ENCODE measurements at regions not wholly inside any gene's neighbourhood (a gene's known extent, or its start where the extent isn't known, plus 50 kb on each side); places are given as distances from the start of the nearest gene placed in this dataset.

DNA sequence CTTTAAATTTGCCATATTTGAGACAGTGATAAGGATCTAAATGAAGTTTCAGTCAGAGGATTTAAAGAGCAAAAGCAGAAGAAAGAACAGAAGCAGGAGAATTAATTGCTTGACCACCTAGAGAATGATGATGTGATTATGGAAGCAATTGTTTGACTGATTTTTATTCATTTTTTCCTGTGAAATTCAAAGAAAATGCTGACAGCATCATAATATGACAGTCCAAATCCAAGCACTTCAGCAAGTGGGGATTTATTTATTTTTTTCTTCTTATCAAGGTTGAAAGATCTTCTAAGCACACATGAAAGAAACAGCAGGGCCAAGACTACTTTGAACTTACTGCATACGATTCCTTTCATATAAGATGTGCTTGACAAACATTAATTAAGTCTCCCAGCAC lies 125.2 kb downstream of the BMP2 start:
- no peaks in the 10 kb centered on the region for H3K4me1 ChIP-seq (ENCODE audit: control insufficient read depth in 4 of 4, insufficient read depth in 4 of 4, low read length in 3 of 4)
- no peaks in the 10 kb centered on the region for H3K27me3 ChIP-seq (ENCODE audit: control insufficient read depth in 4 of 4, insufficient read depth in 4 of 4, low read length in 3 of 4)
- no peak for DNase-seq (ENCODE audit: low spot score)
- WGBS = 59% methylated on average over 1 of the region's 1 CpG
- TF ChIP-seq JUND (IDR thresholded peaks at IDR 0.05) (no peak), RXRA (IDR thresholded peaks at IDR 0.05) (no peak), FOXA1 (IDR thresholded peaks at IDR 0.05) (no peak), MAX (IDR thresholded peaks at IDR 0.05) (no peak), YY1 (IDR thresholded peaks at IDR 0.05) (no peak)
- no peaks in the 10 kb centered on the region for H3K36me3 ChIP-seq (ENCODE audit: control insufficient read depth in 4 of 4, insufficient read depth in 3 of 4, low read depth in 1 of 4, low read length in 3 of 4)
- H3K9me3 ChIP-seq (ENCODE audit: control insufficient read depth in 4 of 4, low read length in 3 of 4) = no peaks in the 10 kb centered on the region
- no peak overlapping the region for H3K9ac ChIP-seq (ENCODE audit: low read depth in 1 of 2, low read length in 2 of 2)
- H3K4me3 ChIP-seq (ENCODE audit: low read depth in 1 of 3, low read length in 3 of 3) = no peak overlapping the region
- no peak overlapping the region for H3K27ac ChIP-seq (ENCODE audit: low read depth in 1 of 2, low read length in 2 of 2)

- Histone ChIP-seq H3K9me3 (ENCODE audit: control insufficient read depth in 4 of 4, low read length in 3 of 4) (no peaks in the 10 kb centered on the region), H3K36me3 (ENCODE audit: control insufficient read depth in 4 of 4, insufficient read depth in 3 of 4, low read depth in 1 of 4, low read length in 3 of 4) (no peaks in the 10 kb centered on the region), H3K27me3 (ENCODE audit: control insufficient read depth in 4 of 4, insufficient read depth in 4 of 4, low read length in 3 of 4) (no peaks in the 10 kb centered on the region), H3K4me1 (ENCODE audit: control insufficient read depth in 4 of 4, insufficient read depth in 4 of 4, low read length in 3 of 4) (no peaks in the 10 kb centered on the region), H3K27ac (ENCODE audit: low read depth in 1 of 2, low read length in 2 of 2) (no peak overlapping the region), H3K9ac (ENCODE audit: low read depth in 1 of 2, low read length in 2 of 2) (no peak overlapping the region), H3K4me3 (ENCODE audit: low read depth in 1 of 3, low read length in 3 of 3) (no peak overlapping the region)
- TF ChIP-seq FOXA2 (IDR thresholded peaks at IDR 0.05) (no peak), JUND (IDR thresholded peaks at IDR 0.05) (no peak), HNF4G (IDR thresholded peaks at IDR 0.05) (no peak), ATF3 (IDR thresholded peaks at IDR 0.05) (no peak), HNF4A (conservative IDR thresholded peaks at IDR 0.05) (no peak), RXRA (IDR thresholded peaks at IDR 0.05) (no peak), SP1 (IDR thresholded peaks at IDR 0.05) (no peak), RAD21 (IDR thresholded peaks at IDR 0.05) (no peak), NR2F2 (IDR thresholded peaks at IDR 0.05) (no peak), YY1 (IDR thresholded peaks at IDR 0.05) (no peak), CTCF (IDR thresholded peaks at IDR 0.05; ENCODE audit: low read depth, low read length, missing input control) (no peak), MAX (IDR thresholded peaks at IDR 0.05) (no peak), GABPA (IDR thresholded peaks at IDR 0.05 in 1 of 2, conservative IDR thresholded peaks at IDR 0.05 in 1 of 2) (no peak), TAF1 (conservative IDR thresholded peaks at IDR 0.05) (no peak), EGR1 (IDR thresholded peaks at IDR 0.05; ENCODE audit: low read depth in 2 of 2) (no peak), REST (IDR thresholded peaks at IDR 0.05) (no peak), FOXA1 (IDR thresholded peaks at IDR 0.05) (no peak)
- TF ChIP-seq, protein P1, sequence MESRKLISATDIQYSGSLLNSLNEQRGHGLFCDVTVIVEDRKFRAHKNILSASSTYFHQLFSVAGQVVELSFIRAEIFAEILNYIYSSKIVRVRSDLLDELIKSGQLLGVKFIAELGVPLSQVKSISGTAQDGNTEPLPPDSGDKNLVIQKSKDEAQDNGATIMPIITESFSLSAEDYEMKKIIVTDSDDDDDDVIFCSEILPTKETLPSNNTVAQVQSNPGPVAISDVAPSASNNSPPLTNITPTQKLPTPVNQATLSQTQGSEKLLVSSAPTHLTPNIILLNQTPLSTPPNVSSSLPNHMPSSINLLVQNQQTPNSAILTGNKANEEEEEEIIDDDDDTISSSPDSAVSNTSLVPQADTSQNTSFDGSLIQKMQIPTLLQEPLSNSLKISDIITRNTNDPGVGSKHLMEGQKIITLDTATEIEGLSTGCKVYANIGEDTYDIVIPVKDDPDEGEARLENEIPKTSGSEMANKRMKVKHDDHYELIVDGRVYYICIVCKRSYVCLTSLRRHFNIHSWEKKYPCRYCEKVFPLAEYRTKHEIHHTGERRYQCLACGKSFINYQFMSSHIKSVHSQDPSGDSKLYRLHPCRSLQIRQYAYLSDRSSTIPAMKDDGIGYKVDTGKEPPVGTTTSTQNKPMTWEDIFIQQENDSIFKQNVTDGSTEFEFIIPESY (IDR thresholded peaks at IDR 0.05) = no peak
- 72% methylated on average over 3 of the region's 3 CpGs for WGBS
- no peak for DNase-seq (ENCODE audit: low spot score)
Measured at GRCh38 chr20:6898928-6899327, 131.4 kb downstream of the BMP2 start.

Measured in liver (tissue), 8 donors.